ENCODE measurements at regions not wholly inside any gene's neighbourhood (a gene's known extent, or its start where the extent isn't known, plus 50 kb on each side); places are given as distances from the start of the nearest gene placed in this dataset.

DNA sequence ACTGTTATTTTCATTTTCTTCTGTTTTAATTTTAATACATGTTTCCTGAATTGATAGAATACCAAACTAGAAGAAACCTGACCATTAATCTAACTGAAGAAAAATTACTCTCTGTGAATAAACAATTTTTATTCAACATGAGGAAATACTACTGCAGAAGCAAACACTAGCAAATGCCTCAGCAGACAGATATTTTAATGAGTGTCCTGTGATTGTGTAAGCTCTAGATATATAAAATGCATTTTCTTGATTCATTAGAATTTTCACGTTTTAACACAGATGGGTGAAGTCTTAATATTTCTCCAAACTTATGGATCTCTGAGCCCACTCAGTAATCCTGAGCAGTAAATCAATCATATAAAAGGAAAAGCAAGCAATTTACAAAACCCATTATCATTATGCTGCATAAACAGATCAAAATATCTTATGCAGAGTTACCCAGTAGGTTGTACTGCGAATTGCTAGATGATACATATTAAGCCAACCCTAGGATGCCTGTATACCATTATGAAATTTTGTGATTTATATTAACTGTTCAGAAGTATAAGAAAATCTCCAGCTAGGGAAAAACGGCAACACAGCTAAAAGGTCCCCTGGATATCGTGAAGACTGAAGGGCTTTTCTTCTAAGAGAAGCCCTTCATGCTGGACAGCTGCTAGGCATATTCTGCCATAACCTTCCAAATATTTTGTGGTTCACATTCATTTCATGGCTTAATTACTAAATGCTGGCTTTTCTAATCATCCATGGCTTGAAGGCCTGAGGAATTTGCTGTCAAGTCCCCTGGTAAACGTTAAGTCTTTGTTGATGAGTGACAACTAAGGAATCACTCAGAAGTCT, 157.7 kb upstream of the TGFBR2 start:
- no peak overlapping the region for H2AK9ac ChIP-seq (replicated peaks; ENCODE audit: low read depth, low read length, poor library complexity)
- 0 out of 3 replicates have a peak overlapping the region, but pooled peaks have one; percentile 15 for H2BK15ac ChIP-seq (ENCODE audit: low read depth, low read length)
- peak overlapping the region; percentile 68; the same call in 1 of the 2 replicates for H3K18ac ChIP-seq (ENCODE audit: low read depth, low read length)
- no peaks in the 10 kb centered on the region for H4K20me1 ChIP-seq (ENCODE audit: insufficient read depth, low read length)
- H3K56ac ChIP-seq (ENCODE audit: extremely low read depth, insufficient read depth, low read length): no peak overlapping the region
- H4K8ac ChIP-seq (ENCODE audit: low read depth in 2 of 2, low read length in 2 of 2): no peak overlapping the region
- H3K23ac ChIP-seq (ENCODE audit: low read depth, low read length): no peak overlapping the region
- no CpG with 5 or more reads among the region's 5 CpGs for WGBS, 2 experiments (ENCODE audit: extremely low coverage in 2 of 2, insufficient read length in 1 of 2)
- no peak overlapping the region for H4K5ac ChIP-seq (ENCODE audit: low read depth, low read length)
- H3K27me3 ChIP-seq (ENCODE audit: control insufficient read depth, insufficient read depth, low read length): no peaks in the 10 kb centered on the region
- ChIA-PET CTCF (no interaction called here), POLR2A (ENCODE audit: unreplicated experiment) (no interaction called here)
- H3K9me3 ChIP-seq (ENCODE audit: control insufficient read depth, insufficient read depth, low read length): no peaks in the 10 kb centered on the region
- BruUV-seq (replicated peaks): no TSS peak
- in situ Hi-C loops (cut with MboI; ENCODE audit: low sequenced_read_pairs) (no loop called here), dilution Hi-C loops (cut with HindIII; ENCODE audit: low sequenced_read_pairs, unreplicated experiment) (no loop called here), intact Hi-C loops (cut with micrococcal nuclease) (no loop called here)
- DNase-seq (peak; percentile 37), ATAC-seq (ENCODE audit: low read depth) (peak; percentile 35)
- no peak overlapping the region for H3K4ac ChIP-seq (ENCODE audit: low read depth, low read length)
- no peak overlapping the region for H2BK5ac ChIP-seq (ENCODE audit: low read depth, low read length, poor library complexity, severe bottlenecking)
- no peak overlapping the region for H3K4me3 ChIP-seq (ENCODE audit: insufficient read depth, low read depth, low read length)
- H4K91ac ChIP-seq (ENCODE audit: insufficient read depth, low read depth, low read length): no peak overlapping the region
- no peak overlapping the region for H2BK120ac ChIP-seq (ENCODE audit: low read depth, low read length)
- H3K4me2 ChIP-seq (ENCODE audit: low read depth, low read length): peak overlapping the region; percentile 30; the same call in 1 of the 2 replicates
- no peak for TF ChIP-seq RFX5 (IDR thresholded peaks at IDR 0.05; ENCODE audit: low read depth, low read length)
- TF ChIP-seq CEBPB (IDR thresholded peaks at IDR 0.05; ENCODE audit: low read depth, low read length): peak; percentile 57; the same call in 1 of the 2 replicates
- TF ChIP-seq, protein P1, sequence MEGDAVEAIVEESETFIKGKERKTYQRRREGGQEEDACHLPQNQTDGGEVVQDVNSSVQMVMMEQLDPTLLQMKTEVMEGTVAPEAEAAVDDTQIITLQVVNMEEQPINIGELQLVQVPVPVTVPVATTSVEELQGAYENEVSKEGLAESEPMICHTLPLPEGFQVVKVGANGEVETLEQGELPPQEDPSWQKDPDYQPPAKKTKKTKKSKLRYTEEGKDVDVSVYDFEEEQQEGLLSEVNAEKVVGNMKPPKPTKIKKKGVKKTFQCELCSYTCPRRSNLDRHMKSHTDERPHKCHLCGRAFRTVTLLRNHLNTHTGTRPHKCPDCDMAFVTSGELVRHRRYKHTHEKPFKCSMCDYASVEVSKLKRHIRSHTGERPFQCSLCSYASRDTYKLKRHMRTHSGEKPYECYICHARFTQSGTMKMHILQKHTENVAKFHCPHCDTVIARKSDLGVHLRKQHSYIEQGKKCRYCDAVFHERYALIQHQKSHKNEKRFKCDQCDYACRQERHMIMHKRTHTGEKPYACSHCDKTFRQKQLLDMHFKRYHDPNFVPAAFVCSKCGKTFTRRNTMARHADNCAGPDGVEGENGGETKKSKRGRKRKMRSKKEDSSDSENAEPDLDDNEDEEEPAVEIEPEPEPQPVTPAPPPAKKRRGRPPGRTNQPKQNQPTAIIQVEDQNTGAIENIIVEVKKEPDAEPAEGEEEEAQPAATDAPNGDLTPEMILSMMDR (conservative IDR thresholded peaks at IDR 0.05; ENCODE audit: low read depth, low read length): no peak
- TF ChIP-seq, protein P2, sequence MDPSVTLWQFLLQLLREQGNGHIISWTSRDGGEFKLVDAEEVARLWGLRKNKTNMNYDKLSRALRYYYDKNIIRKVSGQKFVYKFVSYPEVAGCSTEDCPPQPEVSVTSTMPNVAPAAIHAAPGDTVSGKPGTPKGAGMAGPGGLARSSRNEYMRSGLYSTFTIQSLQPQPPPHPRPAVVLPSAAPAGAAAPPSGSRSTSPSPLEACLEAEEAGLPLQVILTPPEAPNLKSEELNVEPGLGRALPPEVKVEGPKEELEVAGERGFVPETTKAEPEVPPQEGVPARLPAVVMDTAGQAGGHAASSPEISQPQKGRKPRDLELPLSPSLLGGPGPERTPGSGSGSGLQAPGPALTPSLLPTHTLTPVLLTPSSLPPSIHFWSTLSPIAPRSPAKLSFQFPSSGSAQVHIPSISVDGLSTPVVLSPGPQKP (IDR thresholded peaks at IDR 0.05; ENCODE audit: borderline replicate concordance, low read depth, low read length): no peak
- no peak for TF ChIP-seq RAD21 (IDR thresholded peaks at IDR 0.05; ENCODE audit: low read length)
- TF ChIP-seq NFE2L2 (IDR thresholded peaks at IDR 0.05; ENCODE audit: low read depth, low read length): no peak
- H3K36me3 ChIP-seq (ENCODE audit: control insufficient read depth, insufficient read depth, low read length): no peaks in the 10 kb centered on the region
- H2AFZ ChIP-seq (replicated peaks; ENCODE audit: low read length, poor library complexity): no peak overlapping the region
- H2BK20ac ChIP-seq (ENCODE audit: low read depth, low read length): no peak overlapping the region
- no peak overlapping the region for H2AK5ac ChIP-seq (ENCODE audit: low read depth, low read length)
- peaks cover 8% of the 10 kb centered on the region for H3K4me1 ChIP-seq (ENCODE audit: control insufficient read depth, insufficient read depth, low read length)
- no peak overlapping the region for H3K9ac ChIP-seq (ENCODE audit: low read depth, low read length)
- H3K9me1 ChIP-seq (ENCODE audit: insufficient read depth, low read length): no peaks in the 10 kb centered on the region
- no peak overlapping the region for H3K27ac ChIP-seq (ENCODE audit: insufficient read depth, low read length)
- no peak overlapping the region for H3K14ac ChIP-seq (replicated peaks; ENCODE audit: low read depth, low read length)
- no peaks in the 10 kb centered on the region for H3K79me1 ChIP-seq (ENCODE audit: low read depth in 1 of 2, low read length in 2 of 2)

Data from IMR-90 (cell line).